ENCODE measurements at regions not wholly inside any gene's neighbourhood (a gene's known extent, or its start where the extent isn't known, plus 50 kb on each side); places are given as distances from the start of the nearest gene placed in this dataset.
"Not testable (repeated sequence)": the region's sequence is repeated elsewhere in the genome, so short reads cannot be mapped to it uniquely, and the experiment has no call there.

DNA sequence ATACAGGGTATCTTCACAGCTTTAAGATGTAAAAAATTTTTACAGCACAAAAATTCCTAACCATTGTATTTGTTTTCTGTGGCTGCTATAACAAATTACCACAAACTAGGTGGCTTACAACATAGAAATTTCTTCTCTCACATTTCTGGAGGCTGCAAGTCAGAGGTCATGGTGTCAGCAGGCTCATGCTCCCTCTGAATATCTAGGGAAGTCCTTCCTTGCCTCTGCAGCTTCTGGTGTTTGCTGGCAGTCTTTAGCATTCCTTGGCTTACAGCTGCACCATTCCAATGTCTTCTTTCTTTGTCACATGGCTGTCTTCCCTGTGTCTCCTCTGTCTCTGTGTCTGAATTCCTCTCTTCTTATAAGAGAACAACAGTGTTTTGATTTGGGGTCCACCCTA, 310.2 kb upstream of the SUCLG2 start:
- no peak for DNase-seq (ENCODE audit: low read depth)

DNA sequence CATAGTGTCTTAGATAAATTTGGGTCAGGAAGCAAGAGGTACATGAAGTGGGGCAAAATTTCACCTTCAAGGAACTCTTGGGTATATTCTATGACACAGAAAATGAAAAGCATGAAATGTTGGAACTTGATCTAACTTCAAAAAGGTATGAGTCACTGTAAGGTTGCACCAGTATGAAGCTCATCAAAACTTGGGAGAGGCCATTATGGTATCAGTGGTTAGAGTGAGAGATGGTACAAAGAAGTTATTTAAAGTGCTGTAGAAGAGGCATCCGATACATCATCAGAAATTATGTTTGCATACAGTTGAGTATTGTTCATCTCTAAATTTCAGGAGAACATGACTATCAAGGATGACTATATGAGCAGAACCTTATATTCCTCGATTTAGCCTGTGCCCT, 302.9 kb upstream of the SUCLG2 start:
- no peak for DNase-seq (ENCODE audit: low read depth)

DNA sequence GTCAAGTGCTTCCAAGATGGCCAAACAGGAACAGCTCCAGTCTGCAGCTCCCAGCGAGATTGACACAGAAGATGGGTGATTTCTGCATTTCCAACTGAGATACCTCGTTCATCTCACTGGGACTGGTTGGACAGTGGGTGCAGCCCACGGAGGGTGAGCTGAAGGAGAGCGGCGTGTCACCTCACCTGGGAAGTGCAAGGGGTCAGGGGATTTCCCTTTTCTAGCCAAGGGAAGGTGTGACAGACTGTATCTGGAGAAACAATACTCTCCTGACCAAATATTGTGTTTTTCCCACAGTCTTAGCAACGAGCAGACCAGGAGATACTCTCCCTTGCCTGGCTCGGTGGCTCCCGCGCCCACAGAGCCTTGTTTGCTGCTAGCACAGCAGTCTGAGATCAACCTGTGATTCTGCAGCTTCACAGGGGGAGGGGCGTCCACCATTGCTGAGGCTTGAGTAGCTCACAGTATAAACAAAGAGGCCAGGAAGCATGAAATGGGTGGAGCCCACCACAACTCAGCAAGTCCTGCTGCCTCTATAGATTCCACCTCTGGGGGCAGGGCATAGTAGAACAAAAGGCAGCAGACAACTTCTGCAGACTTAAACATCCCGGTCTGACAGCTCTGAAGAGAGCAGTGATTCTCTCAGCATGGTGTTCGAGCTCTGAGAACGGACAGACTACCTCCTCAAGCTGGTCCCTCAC, 293.5 kb upstream of the SUCLG2 start:
- DNase-seq (ENCODE audit: low read depth) = peak; percentile 50

DNA sequence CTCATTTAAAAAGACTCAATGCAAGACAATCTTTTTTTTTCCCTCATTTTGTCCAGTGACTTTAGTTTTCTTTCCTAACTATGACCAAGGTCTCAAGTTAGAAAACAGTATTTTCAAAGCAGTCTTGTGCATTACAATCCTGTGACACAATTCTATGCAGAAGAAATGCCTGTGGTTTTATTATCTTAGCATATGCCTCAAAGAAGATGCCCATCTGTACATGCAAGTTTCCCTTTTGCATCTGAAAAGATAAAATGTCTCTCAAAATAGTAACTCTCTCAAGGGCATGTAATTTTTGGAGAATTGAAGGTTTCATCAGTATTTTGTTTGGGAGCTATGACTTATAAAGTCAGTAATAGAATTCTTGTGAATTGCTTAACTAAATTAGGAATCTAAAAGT, 292.0 kb upstream of the SUCLG2 start:
- DNase-seq (ENCODE audit: low read depth) = no peak

DNA sequence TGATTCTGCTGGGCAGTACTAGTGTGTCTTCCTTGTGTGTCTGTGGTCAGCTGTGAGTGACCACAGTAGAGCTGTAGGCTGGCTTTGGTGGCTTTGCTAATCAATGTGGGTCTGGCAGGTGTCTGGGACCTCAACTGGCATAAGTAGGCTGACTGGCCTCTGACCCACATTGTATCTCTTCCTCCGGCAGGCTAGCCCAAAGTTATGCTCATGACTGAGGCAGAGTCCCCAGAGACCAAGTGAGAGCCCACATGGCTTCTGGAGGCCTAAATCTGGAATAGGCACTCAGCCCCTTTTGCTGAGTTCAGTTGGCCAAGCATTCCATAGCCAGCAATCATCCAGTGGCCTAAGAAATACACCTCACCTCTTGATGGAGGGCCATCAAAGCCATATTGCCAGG, 289.1 kb upstream of the SUCLG2 start:
- no peak for DNase-seq (ENCODE audit: low read depth)

DNA sequence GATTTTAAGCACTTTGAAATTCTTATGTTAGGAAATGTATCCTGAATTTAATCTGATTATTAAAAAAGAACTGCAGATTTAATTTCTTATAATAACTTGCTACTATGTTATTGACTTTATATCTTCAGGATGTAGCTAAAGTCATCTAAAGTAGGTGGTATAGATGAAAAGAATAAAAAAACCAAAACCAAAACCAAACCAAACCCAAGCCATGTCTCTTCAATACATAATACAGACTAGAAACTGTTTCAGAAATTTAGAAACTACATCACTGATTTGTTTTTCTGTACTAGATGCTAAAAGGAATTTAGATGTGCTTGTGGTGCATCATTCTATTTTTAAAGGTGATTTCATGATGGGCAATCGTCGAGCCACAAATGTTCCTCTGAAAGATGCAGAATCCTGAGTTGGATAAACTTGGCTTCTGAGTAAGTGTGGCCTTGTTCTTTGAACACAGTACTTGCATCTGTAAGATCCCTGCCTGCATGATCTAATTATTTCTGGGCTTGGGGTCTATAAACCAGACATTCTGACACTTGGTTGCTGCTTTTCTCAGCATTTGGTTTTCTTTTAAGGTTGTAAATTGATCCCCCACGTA, 287.1 kb upstream of the SUCLG2 start:
- DNase-seq (ENCODE audit: low read depth) = no peak

DNA sequence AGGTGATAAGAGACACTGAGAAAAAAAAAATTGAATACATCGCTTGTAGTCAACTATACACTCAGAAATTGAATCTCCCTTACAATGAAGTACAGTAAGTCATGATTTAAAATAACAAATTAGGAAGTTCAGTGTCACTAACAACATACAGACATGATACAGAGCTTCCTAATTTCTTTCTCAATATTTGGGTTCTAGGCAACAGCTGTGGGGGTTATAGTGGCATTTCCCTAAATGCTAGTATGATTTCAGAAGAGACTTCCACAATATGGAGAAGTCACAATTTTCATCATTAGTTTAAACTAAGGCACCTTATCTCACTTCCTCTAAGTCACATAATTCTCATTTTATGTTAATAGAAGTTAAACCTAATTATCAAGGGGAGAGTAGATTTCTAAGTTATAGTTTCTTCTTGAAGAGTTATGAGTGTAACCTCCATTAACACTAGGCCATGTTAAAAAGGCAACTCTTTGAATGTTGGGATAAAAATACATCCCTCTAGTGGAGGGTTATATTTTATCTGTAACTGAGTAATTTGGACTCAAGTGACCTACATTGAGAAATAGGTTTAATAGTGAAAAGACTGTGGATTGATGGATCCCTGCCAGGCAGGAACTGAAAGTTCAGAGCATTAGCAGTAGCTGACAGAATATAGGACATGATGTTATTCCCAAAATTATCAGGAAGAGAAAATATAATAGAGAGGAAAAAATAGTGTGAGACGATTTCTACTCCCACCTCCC, 286.0 kb upstream of the SUCLG2 start:
- no peak for DNase-seq (ENCODE audit: low read depth)

DNA sequence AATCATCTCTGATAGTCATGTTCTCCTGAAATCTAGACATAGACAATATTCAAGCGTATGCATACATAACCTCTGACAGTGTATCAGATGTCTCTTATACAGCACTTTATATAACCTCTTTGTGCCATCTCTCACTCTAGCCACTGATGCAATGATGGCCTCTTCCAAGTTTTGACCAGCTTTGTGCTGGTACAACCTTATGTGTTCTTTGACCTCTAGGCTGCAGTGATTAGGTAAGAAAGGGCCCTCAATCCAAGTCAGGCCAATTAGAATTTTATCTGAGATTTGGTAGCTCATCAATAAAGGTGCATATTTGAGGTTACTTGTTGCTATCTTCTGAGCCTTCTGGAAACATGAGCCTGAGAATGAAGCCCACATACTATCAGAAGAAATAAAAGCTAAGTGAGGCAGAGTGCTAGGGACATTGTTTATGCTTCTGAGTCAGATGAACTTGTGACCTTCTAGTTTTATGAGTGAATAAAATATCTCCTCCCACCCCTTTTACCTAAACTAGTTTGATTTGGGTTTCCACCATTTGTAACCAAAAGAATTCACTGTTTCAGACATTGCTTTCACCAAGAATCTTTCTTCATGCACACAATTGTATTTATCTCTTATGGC, 283.2 kb upstream of the SUCLG2 start:
- DNase-seq (ENCODE audit: low read depth) = no peak

DNA sequence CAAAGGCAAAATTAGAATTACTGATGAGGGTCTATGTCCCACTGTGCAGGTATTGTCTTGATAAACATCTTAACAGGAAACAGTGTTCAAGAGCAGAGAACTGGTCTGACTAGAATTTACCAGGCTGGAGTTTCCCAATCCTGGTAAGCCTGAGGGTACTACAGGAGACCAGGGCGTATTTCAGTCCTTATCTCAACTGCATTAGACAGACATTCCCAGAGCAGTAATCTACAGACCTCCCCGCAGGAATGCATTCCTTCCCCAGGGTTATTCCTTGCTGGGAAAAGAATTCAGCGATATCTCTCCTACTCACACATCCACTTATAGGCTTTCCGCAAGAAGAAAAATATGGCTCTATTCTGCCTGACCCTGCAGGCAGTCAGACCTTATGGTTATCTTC, 276.0 kb upstream of the SUCLG2 start:
- DNase-seq (ENCODE audit: low read depth) = not testable (repeated sequence)

DNA sequence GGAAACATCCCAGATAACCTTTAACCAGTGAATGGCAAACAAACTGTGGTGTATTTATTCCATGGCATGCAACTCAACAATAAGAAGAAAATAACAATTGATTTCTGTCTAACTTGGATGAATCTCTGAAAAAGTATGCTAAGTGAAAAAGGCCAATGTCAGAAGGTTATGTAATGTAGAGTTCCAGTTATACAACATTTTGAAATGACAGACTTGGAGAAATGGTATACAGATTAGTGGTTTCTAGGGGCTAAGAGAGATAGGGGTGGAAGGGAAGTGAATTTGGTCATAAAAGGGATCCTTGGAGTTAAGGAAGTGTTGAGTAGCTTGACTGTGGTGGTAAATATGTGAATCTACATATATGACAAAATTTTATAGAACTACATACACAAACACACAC, 269.4 kb upstream of the SUCLG2 start:
- DNase-seq (ENCODE audit: low read depth) = no peak

DNA sequence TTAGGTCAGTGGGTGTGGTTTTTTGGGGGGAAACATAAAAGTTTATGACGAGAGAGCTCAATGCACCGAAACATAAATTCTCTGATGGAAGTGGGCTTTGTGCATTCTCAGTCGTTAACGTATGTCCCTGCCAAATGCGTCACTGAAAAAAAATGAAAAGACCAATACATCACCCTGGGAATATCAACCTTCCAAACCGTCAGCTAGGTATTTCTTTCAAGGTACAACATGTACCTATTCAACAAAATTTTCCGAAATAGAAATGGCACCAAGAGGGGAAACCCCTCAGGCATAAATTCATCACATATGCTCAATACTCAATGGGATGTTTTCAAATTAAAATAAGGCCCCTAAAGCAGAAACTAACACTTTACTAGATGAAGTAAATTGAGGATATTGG, 266.6 kb upstream of the SUCLG2 start:
- DNase-seq (ENCODE audit: low read depth) = no peak

DNA sequence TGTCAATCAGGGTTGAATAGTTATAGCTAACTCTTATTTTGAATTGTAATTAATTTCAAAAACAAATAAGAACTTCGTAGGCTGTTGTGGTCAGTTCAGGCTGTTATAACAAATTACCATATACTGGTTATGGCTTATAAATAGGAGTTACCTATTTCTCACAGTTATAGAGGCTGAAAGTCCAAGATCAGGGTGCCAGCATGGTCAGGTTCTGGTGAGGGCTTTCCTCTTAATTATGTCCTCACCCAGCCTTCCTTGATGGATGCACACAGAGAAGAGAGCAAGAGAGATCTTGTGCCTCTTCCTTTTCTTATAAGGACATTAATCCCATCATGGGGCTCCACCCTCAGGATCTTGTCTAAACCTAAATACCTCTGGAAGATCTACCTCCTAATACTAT, 265.9 kb upstream of the SUCLG2 start:
- no peak for DNase-seq (ENCODE audit: low read depth)

DNA sequence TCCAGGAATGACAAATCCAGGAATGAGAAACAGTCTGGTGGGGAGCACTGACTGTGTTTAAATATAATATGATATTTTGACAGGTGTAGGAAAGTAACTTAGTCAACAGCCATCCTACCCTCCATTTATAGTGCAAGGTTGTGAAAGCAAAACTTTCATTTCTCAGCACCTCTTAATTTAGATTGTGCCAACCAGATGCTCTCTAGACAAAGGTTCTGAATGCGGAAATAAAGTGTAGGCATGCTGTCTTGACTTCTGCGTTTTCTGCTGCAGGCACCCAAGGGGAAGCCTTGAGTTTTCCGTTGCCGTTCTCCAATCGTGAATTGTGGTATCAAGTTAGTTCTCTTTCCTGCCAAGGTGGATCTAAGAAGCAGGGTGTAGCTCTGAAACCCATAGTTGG, 261.9 kb upstream of the SUCLG2 start:
- no peak for DNase-seq (ENCODE audit: low read depth)

DNA sequence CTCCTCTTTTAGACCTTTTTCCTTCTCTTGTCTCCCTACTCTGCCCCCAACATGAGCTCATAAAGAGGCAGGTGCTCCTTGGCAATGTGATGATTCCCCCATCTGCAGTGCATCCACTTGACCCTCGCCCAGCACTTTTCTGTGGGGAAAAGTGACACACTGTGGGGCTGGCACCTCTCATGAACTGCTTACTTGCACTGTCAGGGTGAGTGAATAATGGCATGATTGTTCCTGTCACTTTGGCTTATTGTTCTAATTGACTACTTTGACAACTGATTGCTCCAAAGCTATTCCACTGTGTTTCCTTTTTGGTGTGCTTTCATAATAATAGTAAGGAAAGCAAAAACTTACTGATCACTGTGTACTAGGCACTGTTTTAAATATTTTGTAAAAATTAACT, 253.3 kb upstream of the SUCLG2 start:
- no peak for DNase-seq (ENCODE audit: low read depth)

DNA sequence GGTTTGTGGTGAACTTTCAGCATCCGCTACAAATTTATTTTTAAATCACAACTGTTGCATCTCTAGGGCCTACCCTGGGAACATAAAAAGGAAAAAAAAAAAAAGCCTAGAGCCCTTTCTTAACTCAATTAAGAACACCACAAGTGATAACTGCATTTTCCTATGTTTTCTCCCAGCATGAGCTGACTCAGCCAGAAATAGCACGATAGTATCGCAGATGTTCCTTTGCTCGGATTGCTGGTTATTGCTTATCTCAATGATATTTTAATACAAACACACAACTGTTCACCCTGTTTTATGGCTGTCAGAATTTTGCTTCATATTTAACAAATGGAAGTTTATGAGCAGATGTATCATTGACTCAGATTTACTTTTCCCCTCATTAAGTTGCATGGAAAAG, 251.8 kb upstream of the SUCLG2 start:
- DNase-seq (ENCODE audit: low read depth) = no peak

DNA sequence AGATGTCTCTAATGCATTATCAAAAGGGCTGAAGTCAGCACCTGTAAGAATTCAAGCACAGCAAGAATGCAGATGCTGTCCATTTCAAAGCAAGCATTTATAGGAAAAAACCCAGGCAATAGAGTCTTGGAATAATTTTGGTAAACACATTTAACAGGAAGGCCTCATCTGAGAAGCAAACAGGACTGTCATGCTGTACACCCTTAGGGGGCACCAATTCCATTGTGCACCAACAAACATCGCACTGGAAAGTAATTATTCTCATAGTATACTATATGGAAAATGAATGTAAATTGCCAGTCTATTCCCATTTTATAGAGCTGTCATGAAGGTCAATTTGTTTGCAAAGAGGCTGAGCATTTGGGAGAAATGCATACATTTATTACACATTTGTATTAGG, 247.3 kb upstream of the SUCLG2 start:
- no peak for DNase-seq (ENCODE audit: low read depth)

DNA sequence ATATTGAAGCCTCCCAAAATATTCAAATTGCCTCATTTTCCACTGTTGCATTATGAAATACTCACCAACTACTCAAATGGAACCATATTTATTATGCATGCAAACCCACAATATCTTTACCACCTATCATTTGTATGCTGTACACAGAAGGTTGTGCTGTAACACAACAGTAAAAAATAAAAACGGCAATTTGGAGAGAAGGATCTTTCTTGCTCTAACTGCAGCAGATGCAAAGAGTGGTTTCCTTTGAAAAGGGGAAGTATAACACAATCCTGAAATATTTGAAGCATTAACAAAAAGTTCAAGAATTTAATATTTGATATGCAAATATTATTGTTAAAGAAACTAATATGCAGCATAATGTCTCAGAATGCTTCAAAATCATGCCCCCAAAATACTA, 244.5 kb upstream of the SUCLG2 start:
- DNase-seq (ENCODE audit: low read depth) = no peak

DNA sequence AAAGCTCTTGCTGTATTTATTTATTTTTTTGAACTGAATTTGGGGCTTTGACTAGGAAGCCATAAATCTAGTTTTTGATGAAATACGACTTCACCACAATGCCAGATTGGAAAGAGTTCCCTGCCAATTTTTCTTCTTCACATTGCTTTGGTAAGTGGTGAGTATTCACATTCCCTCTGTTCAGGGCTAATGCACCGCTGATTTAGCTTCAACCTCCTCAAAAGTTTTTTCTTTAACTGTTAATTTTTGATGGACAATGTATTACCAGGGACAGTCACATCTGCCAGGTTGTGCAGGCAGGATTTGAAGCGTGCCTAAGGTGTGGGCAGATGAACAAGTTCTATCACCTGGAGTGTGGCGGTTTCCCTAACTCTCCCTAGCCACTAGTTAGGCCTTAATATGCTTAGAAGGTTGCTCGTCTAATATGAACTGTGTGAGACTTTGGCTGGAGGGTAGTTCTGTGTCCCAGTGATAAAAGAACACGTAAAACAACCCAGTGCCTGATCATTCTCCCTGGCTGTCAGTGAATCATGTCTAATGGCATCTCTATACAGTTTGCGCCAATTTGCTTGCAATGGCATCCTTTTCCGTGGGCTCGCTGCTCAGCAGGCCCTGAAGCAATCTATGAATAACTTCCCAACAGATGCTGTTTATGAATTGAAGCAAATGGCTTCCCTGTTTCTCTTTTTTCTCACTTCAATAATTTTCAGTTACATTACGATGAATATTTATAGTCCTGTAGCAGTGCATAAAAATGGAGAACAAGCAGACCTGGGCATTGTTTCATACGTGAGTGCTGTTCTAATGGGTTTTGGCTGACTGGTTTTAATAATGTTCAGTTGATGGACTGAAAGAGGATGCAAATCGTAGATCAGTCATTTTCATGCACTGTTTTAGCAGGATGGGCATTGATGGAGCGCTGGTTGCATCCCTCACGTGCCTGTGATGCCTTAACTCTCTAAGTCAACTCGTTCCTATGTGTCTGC, 243.2 kb upstream of the SUCLG2 start:
- DNase-seq (ENCODE audit: low read depth) = no peak

DNA sequence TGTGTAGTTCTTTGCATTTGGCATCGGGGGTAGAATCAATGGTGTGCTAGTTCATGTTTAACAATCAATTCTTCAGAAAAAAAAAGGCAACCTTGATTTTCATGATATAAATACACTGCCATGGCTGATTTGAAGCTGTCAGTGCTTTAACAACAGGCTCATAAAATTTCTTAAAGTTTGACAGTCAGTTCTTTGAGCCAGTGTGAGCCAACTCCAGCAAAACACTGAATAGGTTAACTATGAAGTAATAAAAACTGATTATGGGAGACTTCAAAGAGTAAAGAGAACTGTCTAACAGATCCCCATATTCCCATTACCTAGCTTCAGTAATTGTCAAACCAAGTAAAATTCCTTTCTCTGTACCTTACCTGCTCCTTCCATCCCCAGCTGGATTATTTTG, 241.7 kb upstream of the SUCLG2 start:
- DNase-seq (ENCODE audit: low read depth) = no peak

DNA sequence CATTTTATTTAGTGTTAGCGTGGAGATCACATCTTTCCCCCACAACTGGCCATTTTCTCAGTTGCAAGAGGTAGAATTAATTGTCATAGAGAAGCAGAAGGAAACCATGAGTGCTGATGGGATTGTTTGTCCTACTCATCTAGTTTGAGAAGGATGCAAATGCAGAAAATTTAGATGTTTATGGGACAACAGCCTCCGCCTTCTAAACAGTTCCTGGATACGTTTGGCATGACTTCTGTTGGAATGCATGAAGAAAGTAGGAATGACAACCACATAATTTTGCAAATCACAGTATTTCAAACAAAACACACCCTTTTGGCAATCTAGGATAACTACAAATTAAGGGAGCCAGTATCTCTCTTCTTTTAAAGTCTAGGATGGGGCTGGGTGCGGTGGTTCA, 240.1 kb upstream of the SUCLG2 start:
- no peak for DNase-seq (ENCODE audit: low read depth)

DNA sequence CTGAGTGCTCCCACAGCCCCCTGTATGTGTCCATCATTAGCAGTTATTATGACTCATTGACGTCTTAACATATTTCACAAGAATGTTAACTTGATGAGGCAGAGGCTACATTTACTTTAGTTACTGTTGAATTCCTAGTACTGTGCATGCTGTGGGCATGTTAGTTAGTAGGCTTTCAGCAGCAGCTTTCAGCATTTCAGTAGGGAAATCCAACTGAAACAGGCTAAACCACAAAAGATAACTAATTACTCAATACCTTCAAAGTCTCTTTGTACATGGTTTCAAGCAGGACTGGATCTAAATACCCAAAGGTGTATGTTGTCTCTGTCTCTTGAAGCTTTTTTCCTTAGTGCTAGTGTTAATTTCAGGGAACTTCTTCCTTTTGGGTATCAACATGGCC, 229.9 kb upstream of the SUCLG2 start:
- DNase-seq (ENCODE audit: low read depth) = no peak
